Activated CD8-positive, alpha-beta memory T cell treated with anti-CD3 and anti-CD28 coated beads for 1 hour (primary cell): ENCODE measurements at regions not wholly inside any gene's neighbourhood (a gene's known extent, or its start where the extent isn't known, plus 50 kb on each side); places are given as distances from the start of the nearest gene placed in this dataset.
"Not testable (repeated sequence)": the region's sequence is repeated elsewhere in the genome, so short reads cannot be mapped to it uniquely, and the experiment has no call there.

Source experiments
- DNase-seq, 2 donors: peaks; one replicate each; pipeline ENCODE4 v3.0.0-alpha.2; 2020; ENCODE audit warnings: low read depth in 1 of 2; ENCODE audit errors: extremely low read depth in 1 of 2

- not testable (repeated sequence) for DNase-seq
Measured at GRCh38 chr12:116327992-116328391, 50.5 kb upstream of the MED13L start.

DNA sequence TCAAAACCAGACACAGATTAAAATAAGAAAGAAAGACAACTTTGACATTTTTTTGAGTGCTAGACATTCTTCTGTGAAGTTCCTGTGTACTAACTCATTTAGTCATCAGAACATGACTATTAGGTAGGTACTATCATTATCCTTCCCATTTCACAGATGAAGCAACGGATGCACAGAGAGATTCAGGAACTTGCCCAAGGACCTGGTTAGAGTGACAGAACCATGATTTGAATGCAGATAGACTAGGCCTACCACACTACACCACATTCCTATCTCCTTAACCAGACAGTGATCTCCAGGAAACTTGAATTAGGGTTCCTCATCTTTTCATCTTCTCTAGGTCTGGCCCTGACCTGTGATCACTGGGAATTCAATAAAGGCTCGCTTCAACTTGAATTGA lies 54.4 kb upstream of the MED13L start:
- DNase-seq = no peak

DNA sequence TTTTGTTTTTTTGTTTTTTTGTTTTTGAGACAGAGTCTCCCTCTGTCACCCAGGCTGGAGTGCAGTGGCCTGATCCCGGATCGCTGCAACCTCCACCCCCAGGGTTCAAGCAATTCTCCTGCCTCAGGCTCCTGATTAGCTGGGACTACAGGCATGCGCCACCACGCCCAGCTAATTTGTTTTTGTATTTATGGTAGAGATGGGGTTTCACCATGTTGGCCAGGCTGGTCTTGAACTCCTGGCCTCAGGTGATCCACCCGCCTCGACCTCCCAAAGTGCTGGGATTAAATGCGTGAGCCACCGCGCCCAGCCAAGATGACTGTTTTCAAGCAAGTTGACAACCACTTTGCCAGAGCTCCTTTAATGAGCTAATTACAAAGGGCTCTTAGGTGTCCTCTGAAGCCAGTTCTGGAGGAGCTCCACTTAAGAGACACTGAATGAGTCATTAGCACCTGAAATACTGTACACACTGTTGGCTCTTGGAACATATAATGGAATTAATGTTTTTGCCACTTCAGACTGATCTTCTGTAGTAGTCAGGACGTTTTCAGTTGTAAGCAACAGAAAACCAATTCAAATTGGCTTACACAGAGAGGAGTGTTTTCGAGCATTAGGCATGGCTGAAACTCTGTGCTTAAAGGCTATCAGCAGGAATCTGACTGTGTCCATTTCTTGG lies 55.4 kb upstream of the MED13L start:
- no peak for DNase-seq

DNA sequence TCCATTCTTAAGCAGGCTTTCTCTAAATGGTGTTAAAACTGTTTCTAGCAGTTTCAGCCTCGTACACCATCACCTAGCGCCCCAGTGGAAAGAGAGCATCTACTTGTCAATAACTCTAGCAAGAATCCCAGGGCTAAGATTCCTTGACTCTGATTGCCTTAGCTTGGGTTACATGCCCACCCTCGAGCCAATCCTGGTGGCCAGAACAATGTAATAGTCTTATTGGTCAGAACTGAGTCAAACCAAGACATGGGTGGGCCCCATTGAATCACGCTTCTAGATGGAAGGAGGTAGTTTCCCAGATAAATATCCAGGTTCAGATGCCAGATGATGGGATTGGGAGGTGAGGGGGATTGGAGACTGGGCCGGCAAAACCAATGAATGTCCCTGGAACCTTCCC lies 55.9 kb upstream of the MED13L start:
- no peak for DNase-seq

- DNase-seq = no peak
Measured at GRCh38 chr12:116336542-116337065, 59.1 kb upstream of the MED13L start.

DNA sequence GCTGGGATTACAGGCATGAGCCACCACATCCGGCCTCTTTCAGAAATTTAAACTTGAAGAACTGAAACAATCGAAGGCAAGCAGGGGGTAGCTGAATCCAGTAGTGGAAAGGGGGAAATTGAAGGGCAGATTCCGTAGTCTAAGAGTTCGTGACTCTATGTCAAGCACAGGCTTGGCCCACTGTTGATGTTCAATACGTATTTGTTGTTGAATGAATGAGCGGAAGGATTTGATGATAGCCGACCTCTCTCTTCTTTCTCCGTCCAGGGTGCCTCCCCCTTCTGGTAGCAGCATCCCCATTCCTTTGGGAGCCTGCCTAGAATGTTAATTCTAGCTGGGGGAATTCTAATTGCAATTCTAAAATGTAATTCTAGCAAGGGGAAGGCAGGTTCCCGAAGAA lies 59.8 kb upstream of the MED13L start:
- DNase-seq = no peak

DNA sequence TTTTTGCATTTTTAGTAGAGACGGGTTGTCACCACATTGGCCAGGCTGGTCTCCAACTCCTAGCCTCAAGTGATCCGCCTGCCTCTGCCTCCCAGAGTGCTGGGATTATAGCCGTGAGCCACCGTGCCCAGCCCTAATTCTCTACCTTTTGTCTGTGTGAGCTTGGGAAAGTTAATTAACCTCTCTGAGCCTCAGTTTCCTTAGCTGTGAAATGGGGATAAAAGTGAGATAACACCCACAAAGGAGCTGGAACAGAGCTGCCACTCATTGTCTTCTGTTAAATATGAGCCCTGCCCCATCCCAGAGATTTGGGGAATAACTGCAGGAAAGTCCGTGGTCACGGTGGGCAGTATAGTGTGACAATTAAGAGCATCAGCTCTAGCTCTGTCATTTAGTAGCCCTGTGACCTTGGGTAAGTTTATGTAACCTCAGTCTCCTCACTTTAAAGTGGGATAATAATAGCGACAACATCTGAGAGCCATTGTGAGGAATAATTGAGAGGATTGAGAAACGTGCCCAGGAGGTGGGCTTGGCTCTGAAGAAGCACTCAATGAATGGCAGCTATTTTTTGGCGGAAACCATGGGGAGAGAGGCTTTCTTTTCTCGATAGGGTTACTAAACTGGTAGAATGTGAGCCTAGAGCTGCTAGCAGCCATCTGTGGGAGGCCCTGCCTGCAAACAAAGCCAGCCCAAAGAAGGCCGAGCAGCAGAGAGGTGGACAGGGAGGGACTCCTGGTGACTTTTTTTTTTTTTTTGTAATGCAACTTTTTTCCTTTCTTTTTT lies 60.8 kb upstream of the MED13L start:
- DNase-seq = no peak

DNA sequence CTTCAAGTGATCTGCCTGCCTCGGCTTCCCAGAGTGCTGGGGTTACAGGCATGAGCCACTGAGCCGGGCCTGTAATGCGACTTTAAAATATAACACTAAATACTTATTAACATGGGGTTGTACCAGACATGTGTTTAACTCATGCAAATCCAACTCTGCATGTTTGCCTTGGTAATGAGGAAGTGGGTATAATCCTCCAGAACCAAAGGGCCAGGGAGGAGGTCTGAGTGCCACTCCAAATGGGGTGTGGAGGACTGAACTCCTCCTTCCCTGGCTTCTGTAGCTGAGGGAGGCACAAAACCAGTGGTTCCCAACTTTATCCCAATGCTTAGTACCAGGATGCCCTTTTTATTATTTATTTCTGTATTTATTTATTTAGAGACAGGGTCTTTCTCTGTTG lies 61.6 kb upstream of the MED13L start:
- DNase-seq = no peak

DNA sequence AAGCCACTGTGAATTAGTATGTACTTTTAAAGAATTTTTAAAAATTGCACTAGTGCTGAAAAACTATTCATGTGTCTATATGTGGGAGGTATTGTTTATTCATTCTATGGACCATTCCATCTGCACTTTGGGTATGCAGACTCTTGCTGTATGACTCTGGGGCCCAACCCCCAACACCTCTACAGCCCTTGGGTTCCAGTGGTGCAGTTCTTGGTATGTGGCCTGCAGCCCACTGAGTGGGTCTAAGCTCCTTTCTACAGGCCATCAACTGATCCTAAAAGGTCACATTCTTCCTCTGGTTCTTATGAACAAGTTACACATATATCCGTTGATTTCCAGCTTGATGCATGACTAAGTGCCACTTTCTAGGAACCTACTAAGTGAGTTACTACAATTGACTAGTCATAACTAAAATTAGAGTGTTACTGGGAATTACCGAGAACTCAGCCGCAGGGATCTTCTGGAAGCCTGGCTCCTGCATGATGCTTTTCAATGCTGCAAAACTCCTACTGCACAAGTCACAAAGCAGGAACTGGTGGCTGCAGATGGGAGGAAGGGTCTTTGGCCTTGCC lies 62.4 kb upstream of the MED13L start:
- DNase-seq = no peak

DNA sequence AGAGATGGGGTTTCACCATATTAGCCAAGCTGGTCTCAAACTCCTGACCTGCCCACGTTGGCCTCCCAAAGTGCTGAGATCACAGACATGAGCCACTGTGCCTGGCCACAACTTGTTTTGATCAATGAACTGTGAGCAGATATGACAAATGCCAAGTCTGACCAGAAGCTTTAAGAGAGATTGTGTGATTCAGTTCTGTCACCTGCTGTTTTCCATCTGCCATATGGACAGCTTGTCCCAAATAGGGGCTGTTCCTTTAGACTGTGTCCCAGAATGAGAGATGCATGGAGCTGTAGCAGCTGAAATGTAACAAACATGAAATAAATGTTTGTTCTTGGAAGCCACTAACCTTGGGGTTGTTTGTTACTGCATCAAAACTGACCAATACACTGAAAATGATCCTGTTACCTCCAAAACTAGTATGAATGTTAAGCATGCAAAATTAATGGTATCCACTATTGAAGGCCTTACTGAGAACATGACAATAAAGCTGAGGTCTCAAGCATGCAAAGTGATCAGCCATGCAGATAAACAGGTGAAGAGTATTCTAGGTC lies 65.9 kb upstream of the MED13L start:
- no peak for DNase-seq

DNA sequence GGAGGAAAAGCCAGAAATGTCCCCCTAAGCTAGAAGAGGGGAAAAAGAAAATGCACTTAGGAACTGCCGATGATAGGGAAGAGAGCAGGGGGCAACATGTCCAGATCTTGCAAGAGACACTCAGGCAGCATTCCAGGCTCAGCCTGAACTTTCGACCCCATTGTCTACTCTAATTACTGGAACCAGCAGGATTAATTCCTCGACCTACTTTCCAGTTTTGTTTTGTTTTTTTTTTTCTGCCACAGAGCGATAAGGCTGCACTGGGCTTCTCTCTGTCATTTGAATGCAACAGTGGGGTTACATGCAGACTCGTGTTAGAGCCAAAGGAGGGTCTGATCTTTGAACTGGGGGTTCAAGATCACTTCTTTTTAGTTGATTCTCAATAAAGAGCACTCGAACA lies 68.7 kb upstream of the MED13L start:
- no peak for DNase-seq

DNA sequence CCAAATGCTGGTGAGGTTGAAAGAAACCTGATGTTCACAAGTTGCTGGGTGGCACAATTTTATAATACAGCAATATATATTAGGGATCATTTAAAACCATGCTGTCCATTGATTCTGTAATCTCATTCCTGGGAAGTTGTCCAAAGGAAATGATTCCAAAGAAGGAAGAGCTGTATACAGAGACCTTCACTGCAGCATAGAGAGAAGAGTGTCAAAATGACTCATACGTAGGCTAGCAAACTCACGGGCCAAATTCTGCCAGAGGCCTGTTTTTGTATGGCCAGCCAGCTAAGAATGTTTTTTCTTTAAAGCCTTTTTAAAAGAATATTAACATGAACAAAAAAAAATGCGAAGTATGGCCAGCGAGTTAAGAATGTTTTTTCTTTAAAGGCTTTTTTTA lies 69.2 kb upstream of the MED13L start:
- DNase-seq = no peak

- DNase-seq = no peak
Measured at GRCh38 chr12:116347265-116347664, 69.8 kb upstream of the MED13L start.

DNA sequence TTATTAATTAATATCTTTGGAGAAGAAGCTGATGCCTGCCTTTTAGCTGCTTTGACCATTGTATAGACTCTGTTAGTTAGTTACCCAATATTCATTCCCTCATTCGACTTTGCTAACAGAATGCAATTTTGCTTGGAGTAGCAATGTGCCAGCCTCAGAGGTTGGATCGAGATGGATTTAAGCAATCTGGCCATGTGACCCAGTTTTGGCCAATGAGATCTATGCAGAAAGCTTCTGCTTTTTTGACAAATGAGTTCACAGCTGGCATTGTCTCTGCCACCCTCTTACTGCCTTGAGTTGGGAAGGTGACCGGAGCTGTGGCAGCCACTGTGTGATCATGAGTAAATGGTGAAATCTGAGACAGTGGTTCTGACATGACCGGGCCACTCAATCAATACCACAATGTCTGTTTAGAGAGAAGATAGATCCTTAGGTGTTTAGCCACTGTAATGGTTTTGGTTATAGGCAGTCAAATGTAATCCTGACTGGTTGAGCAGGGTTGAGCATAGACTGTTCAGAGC lies 74.9 kb upstream of the MED13L start:
- DNase-seq = no peak

DNA sequence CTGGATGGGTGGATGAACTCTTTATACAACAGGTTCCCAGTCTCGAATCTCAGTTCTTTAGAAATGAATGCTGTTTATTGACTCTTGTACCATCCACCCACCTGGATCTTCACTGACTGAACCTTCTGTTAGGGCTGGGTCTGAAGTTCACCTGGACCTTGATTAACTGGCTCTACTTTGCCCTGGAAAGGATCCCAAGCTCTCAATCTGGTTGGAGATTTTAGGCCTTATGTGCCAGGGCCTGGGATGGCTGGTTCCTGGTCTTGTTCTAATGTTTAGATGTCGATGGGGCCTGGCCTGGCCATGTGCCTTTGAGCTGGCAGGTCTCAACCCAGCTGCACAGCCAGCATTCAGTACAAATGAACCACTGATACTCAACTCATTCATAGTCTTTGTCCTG lies 76.5 kb upstream of the MED13L start:
- no peak for DNase-seq

DNA sequence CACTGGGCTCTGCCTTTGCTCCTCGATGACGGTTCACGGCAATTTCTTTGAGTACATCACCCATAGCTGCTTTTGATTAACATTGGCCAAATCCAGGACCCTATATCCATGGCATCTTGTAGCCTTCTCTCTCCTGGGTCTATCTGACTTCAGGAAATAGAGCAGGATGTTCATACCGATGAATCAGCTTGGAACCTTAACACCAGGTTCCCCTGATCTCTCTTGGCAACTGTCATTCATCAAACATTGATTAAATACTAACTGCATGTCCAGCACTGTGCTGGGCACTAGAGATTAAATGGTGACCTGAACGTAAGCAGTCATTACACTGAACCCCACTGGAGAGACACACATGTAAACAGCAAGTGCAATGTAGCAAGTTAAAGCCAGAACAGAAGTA lies 77.0 kb upstream of the MED13L start:
- DNase-seq = no peak

DNA sequence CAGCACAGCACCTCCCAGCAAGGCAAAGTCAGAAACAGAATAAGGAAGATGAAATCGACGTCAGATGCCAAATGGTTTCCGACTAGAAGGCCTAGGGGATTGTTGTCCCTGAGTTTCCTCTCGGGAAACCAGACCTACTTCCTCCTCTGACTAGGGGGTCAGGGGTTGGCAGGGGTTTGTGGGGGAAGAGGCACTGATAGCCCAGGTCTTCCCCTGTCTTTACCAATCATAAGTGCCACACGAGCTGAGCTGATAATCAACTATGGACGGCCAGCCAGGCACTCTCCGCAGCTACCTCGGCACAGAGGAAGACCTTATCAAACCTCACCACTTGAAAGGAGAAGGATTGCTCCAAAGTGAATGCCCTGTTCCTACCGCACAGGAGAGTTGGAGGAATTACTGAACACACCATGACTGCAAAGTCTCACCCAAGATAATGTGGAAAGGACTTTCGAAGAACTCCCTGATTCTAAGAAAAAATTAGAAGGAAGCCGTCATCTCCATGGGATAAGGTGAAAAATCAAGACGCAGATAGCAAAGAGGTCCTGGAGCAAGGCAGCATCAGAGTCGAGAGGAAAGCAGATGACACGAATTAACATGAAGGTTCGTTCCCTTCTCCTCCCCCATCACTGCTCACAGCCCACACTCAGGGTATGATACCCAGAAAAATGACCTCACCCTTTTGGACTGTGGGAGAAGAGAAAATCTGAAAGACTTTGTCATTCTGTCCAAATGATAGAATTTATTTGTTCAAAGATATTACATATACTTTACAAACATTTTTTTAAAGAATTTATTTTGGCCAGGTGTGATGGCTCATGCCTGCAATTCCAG lies 77.7 kb upstream of the MED13L start:
- no peak for DNase-seq

DNA sequence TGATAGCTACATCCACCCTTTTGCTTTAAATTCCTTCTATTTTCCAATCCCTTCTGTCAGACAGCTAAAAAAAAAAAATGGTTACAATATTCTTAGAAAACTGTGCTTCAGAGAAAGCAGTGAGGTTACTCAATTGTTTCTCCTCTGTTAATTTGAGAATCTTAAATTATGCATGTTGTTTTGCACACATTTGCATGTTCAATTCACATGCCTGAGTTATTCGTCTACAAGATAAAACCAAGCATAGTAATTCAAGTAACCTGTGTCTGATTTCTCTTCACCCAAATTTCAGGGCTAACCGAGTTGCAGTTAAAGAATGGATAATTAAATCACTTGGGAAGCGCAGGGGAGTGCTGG lies 81.0 kb upstream of the MED13L start:
- no peak for DNase-seq

DNA sequence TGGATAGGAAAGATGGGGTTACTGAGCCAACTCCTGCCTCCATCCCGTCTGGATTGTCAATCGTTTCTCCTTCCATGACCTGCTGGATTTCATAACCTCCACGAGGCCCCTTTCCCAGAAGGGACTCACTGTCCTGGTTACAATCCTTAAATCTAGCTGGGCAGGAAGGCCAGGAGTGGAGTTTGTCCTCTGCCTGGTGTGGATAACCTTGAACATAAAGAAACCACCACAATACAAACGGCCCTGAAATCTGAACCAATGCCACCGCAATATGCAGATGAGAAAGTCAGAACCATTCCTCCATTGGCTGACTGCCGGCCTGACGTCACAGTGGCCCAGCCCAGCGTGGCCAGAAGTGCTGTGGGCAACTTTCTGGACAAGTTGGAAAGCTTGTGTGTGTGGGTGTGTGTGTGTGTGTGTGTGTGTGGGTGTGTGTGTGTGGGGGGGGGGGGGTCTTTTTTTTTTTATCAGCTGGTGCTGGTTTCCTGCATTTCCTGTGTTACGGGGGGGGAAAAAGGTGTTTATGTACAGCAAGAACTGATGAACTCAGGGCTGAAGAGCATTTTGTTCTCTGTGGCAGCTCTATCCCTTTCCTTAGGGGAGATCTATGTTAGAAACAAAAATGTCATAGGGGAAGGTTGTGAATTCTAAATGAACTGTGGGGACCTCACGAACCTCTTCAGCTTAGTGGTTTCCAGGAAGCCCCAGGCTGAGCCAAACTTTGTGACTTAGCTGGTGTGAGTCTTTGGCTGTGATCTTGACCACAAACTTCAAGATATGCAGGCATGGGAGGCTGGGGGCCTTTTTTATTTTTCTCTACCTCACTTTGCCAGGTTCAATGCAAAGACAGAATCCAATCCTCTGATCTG lies 81.6 kb upstream of the MED13L start:
- DNase-seq = peak; percentile 18 to 46
